ENCODE measurements at regions not wholly inside any gene's neighbourhood (a gene's known extent, or its start where the extent isn't known, plus 50 kb on each side); places are given as distances from the start of the nearest gene placed in this dataset.

DNA sequence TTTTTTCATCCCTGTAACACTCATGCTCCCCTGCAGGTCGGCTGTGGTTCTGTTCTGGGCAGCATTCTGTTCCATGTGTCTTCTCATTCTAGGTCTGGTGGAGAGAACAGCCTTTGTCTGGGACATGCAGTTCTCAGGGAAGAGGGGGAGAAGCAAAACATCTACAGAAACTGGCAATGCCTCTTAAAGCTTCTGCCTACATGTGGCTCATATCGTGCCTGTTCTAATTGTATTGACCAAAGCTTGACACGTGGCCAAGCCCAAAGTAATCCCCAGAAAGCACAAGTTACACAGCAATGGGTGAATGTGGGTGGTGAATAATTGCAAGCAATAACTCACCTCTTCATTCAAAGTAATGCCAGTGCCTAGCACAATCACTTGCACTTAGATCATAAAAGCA is 218.2 kb upstream of the IL12B start:
- H3K9ac ChIP-seq (ENCODE audit: low read depth, low read length), result no peak overlapping the region
- no peaks in the 10 kb centered on the region for H3K36me3 ChIP-seq (ENCODE audit: insufficient read depth, low read depth, low read length)
- H3K4me1 ChIP-seq (ENCODE audit: insufficient read depth, low read length), result no peaks in the 10 kb centered on the region
- no peak overlapping the region for H3K27ac ChIP-seq (ENCODE audit: low read length)
- no peaks in the 10 kb centered on the region for H3K27me3 ChIP-seq (ENCODE audit: insufficient read depth, low read length)
- no peak overlapping the region for H3K4me3 ChIP-seq (ENCODE audit: low read length)
- H3K9me3 ChIP-seq (ENCODE audit: insufficient read depth, low read depth, low read length), result 0 out of 2 replicates have a peak, but pooled peaks cover 4% of the 10 kb centered on the region

DNA sequence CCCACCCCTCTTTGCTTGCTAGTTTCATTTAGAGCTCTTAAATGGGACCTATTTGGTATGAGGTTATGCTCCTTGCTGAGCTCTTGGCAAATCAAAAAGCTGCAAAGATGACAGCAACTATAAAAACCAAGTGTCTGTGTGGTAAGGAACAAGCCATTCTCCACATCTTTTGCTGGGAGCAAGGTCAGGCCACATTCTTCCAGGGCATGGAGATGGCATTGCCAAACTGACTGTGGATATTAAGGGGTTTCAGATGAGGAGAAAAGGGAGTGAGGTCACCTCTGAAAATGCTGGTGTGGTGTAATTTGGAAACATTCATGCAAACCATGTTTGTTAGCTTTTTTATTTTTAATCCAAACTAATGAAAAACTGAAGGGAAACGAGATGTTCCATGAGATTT is 218.8 kb upstream of the IL12B start:
- Histone ChIP-seq H3K4me1 (ENCODE audit: insufficient read depth, low read length) (no peaks in the 10 kb centered on the region), H3K36me3 (ENCODE audit: insufficient read depth, low read depth, low read length) (no peaks in the 10 kb centered on the region), H3K4me3 (ENCODE audit: low read length) (no peak overlapping the region), H3K9ac (ENCODE audit: low read depth, low read length) (no peak overlapping the region), H3K27me3 (ENCODE audit: insufficient read depth, low read length) (no peaks in the 10 kb centered on the region), H3K9me3 (ENCODE audit: insufficient read depth, low read depth, low read length) (0 out of 2 replicates have a peak, but pooled peaks cover 4% of the 10 kb centered on the region), H3K27ac (ENCODE audit: low read length) (no peak overlapping the region)

GRCh38 chr5:159550951-159551350 is 220.7 kb upstream of the IL12B start:
- H3K27me3 ChIP-seq (ENCODE audit: insufficient read depth, low read length), result no peaks in the 10 kb centered on the region
- H3K36me3 ChIP-seq (ENCODE audit: insufficient read depth, low read depth, low read length), result no peaks in the 10 kb centered on the region
- H3K27ac ChIP-seq (ENCODE audit: low read length), result no peak overlapping the region

DNA sequence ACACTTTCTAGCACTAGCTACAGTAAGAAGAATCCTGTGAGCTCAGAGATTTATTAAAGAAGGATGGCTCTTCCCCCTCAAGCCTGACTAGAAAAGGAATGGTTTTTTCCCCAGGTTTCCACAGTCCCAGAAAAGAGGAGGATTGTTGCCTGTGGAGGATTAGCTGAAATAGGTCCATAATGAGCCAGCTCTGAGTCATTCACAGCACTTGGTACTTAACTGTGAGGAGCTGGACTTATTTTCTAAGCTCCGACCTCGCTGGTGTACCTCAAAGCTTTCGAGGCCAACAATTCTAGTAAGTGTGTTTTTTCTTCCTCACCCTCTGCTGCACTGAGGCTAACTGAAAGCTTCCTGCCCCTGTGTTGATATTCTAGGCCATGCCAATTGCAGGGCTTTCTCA is 222.5 kb upstream of the IL12B start:
- no peak overlapping the region for H3K27ac ChIP-seq (ENCODE audit: low read length)
- H3K36me3 ChIP-seq (ENCODE audit: insufficient read depth, low read depth, low read length), result no peaks in the 10 kb centered on the region
- no peaks in the 10 kb centered on the region for H3K4me1 ChIP-seq (ENCODE audit: insufficient read depth, low read length)
- no peak overlapping the region for H3K4me3 ChIP-seq (ENCODE audit: low read length)
- no peak overlapping the region for H3K9ac ChIP-seq (ENCODE audit: low read depth, low read length)
- no peaks in the 10 kb centered on the region for H3K27me3 ChIP-seq (ENCODE audit: insufficient read depth, low read length)
- H3K9me3 ChIP-seq (ENCODE audit: insufficient read depth, low read depth, low read length), result no peaks in the 10 kb centered on the region

More at GRCh38 chr5:159550951-159551350, 220.7 kb upstream of the IL12B start:
- no peak overlapping the region for H3K9ac ChIP-seq (ENCODE audit: low read depth, low read length)
- no peaks in the 10 kb centered on the region for H3K4me1 ChIP-seq (ENCODE audit: insufficient read depth, low read length)
- 0 out of 2 replicates have a peak, but pooled peaks cover 4% of the 10 kb centered on the region for H3K9me3 ChIP-seq (ENCODE audit: insufficient read depth, low read depth, low read length)
- no peak overlapping the region for H3K4me3 ChIP-seq (ENCODE audit: low read length)

GRCh38 chr5:159553792-159554191 is 223.5 kb upstream of the IL12B start:
- H3K4me1 ChIP-seq (ENCODE audit: insufficient read depth, low read length), result no peaks in the 10 kb centered on the region
- H3K27ac ChIP-seq (ENCODE audit: low read length), result no peak overlapping the region
- no peaks in the 10 kb centered on the region for H3K36me3 ChIP-seq (ENCODE audit: insufficient read depth, low read depth, low read length)
- no peak overlapping the region for H3K4me3 ChIP-seq (ENCODE audit: low read length)
- H3K27me3 ChIP-seq (ENCODE audit: insufficient read depth, low read length), result no peaks in the 10 kb centered on the region
- H3K9me3 ChIP-seq (ENCODE audit: insufficient read depth, low read depth, low read length), result no peaks in the 10 kb centered on the region
- no peak overlapping the region for H3K9ac ChIP-seq (ENCODE audit: low read depth, low read length)

DNA sequence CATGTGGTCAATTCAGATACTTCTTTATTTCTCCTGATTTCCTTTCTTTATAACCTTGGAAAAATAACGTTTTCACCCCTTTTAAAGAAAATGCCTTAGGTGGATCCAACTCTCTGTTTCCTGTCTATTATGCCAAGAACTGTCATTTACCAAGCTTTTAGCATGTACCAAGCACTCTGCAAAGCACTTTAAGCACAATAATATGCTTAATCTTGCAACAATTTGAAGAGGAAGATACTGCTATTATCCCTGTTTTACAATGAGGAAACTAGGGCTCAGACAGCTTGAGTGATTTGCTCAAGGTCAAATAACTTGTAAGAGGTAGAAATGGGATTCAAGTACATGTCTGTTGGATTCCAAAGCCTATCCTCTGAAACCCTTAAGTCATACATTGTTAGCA is 224.8 kb upstream of the IL12B start:
- Histone ChIP-seq H3K4me1 (ENCODE audit: insufficient read depth, low read length) (no peaks in the 10 kb centered on the region), H3K4me3 (ENCODE audit: low read length) (no peak overlapping the region), H3K9ac (ENCODE audit: low read depth, low read length) (no peak overlapping the region), H3K36me3 (ENCODE audit: insufficient read depth, low read depth, low read length) (no peaks in the 10 kb centered on the region), H3K9me3 (ENCODE audit: insufficient read depth, low read depth, low read length) (no peaks in the 10 kb centered on the region), H3K27me3 (ENCODE audit: insufficient read depth, low read length) (no peaks in the 10 kb centered on the region), H3K27ac (ENCODE audit: low read length) (no peak overlapping the region)

GRCh38 chr5:159559337-159559736 is 229.1 kb upstream of the IL12B start:
- Histone ChIP-seq H3K4me1 (ENCODE audit: insufficient read depth, low read length) (no peaks in the 10 kb centered on the region), H3K27ac (ENCODE audit: low read length) (no peak overlapping the region), H3K9ac (ENCODE audit: low read depth, low read length) (no peak overlapping the region), H3K27me3 (ENCODE audit: insufficient read depth, low read length) (no peaks in the 10 kb centered on the region), H3K36me3 (ENCODE audit: insufficient read depth, low read depth, low read length) (no peaks in the 10 kb centered on the region), H3K4me3 (ENCODE audit: low read length) (no peak overlapping the region), H3K9me3 (ENCODE audit: insufficient read depth, low read depth, low read length) (no peaks in the 10 kb centered on the region)

DNA sequence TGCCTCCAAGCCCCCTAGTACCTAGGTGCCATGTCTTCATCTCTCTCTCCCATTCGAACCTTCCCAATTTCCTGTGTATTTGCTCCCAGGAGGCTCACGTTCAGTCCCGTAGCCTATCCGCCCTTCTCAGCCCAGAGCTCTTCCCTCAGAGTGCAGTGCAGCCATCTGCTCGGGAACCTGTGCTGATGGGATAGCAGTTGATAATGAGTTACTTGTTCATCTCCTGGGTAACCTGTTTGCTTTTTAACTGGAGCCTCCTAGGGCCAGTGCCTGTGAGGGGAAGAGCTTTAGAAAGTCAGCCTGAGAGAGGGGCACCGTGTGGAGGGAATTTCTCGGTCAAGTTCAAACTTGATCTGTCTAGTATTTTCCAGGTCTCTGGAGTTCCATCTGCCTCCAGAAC is 229.8 kb upstream of the IL12B start:
- no peaks in the 10 kb centered on the region for H3K4me1 ChIP-seq (ENCODE audit: insufficient read depth, low read length)
- no peaks in the 10 kb centered on the region for H3K9me3 ChIP-seq (ENCODE audit: insufficient read depth, low read depth, low read length)
- no peaks in the 10 kb centered on the region for H3K36me3 ChIP-seq (ENCODE audit: insufficient read depth, low read depth, low read length)
- H3K27me3 ChIP-seq (ENCODE audit: insufficient read depth, low read length), result no peaks in the 10 kb centered on the region
- no peak overlapping the region for H3K9ac ChIP-seq (ENCODE audit: low read depth, low read length)
- no peak overlapping the region for H3K4me3 ChIP-seq (ENCODE audit: low read length)
- H3K27ac ChIP-seq (ENCODE audit: low read length), result no peak overlapping the region

DNA sequence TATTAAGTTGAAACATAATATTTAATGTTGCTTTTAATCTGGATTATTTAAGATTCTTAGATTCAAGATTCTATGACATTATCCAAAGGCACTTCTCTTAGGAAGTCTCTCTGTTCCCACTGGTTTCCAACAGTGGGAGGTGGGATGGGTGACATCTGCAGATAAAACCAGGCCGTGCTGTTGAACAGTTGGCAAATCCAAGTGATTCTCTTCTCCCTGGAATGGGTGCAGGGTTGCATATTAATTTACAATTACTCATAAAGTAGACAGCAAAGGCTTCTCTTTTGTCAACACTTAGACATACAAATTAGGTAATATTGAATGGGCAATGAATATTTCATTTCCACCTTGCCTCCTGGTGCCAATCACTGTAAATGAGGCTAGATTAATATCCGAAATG is 233.7 kb upstream of the IL12B start:
- no peak overlapping the region for H3K9ac ChIP-seq (ENCODE audit: low read depth, low read length)
- no peaks in the 10 kb centered on the region for H3K9me3 ChIP-seq (ENCODE audit: insufficient read depth, low read depth, low read length)
- H3K4me1 ChIP-seq (ENCODE audit: insufficient read depth, low read length), result no peaks in the 10 kb centered on the region
- no peaks in the 10 kb centered on the region for H3K36me3 ChIP-seq (ENCODE audit: insufficient read depth, low read depth, low read length)
- no peaks in the 10 kb centered on the region for H3K27me3 ChIP-seq (ENCODE audit: insufficient read depth, low read length)
- H3K27ac ChIP-seq (ENCODE audit: low read length), result no peak overlapping the region
- no peak overlapping the region for H3K4me3 ChIP-seq (ENCODE audit: low read length)

- no peaks in the 10 kb centered on the region for H3K27me3 ChIP-seq (ENCODE audit: insufficient read depth, low read length)
- no peak overlapping the region for H3K27ac ChIP-seq (ENCODE audit: low read length)
- no peaks in the 10 kb centered on the region for H3K36me3 ChIP-seq (ENCODE audit: insufficient read depth, low read depth, low read length)
- no peaks in the 10 kb centered on the region for H3K9me3 ChIP-seq (ENCODE audit: insufficient read depth, low read depth, low read length)
- no peak overlapping the region for H3K4me3 ChIP-seq (ENCODE audit: low read length)
- H3K4me1 ChIP-seq (ENCODE audit: insufficient read depth, low read length), result no peaks in the 10 kb centered on the region
- H3K9ac ChIP-seq (ENCODE audit: low read depth, low read length), result no peak overlapping the region
These were observed 236.5 kb upstream of the IL12B start for GRCh38 chr5:159566832-159567231.

- H3K36me3 ChIP-seq (ENCODE audit: insufficient read depth, low read depth, low read length), result no peaks in the 10 kb centered on the region
- H3K9ac ChIP-seq (ENCODE audit: low read depth, low read length), result no peak overlapping the region
- no peak overlapping the region for H3K27ac ChIP-seq (ENCODE audit: low read length)
- no peak overlapping the region for H3K4me3 ChIP-seq (ENCODE audit: low read length)
- H3K27me3 ChIP-seq (ENCODE audit: insufficient read depth, low read length), result no peaks in the 10 kb centered on the region
- H3K4me1 ChIP-seq (ENCODE audit: insufficient read depth, low read length), result no peaks in the 10 kb centered on the region
- H3K9me3 ChIP-seq (ENCODE audit: insufficient read depth, low read depth, low read length), result no peaks in the 10 kb centered on the region
These were observed 237.2 kb upstream of the IL12B start for GRCh38 chr5:159567461-159567860.

GRCh38 chr5:159571501-159572244 is 241.4 kb upstream of the IL12B start:
- no peak overlapping the region for H3K4me3 ChIP-seq (ENCODE audit: low read length)

More at GRCh38 chr5:159571501-159572244, 241.4 kb upstream of the IL12B start:
- Histone ChIP-seq H3K27ac (ENCODE audit: low read length) (no peak overlapping the region), H3K27me3 (ENCODE audit: insufficient read depth, low read length) (no peaks in the 10 kb centered on the region), H3K9ac (ENCODE audit: low read depth, low read length) (no peak overlapping the region), H3K9me3 (ENCODE audit: insufficient read depth, low read depth, low read length) (no peaks in the 10 kb centered on the region), H3K36me3 (ENCODE audit: insufficient read depth, low read depth, low read length) (no peaks in the 10 kb centered on the region), H3K4me1 (ENCODE audit: insufficient read depth, low read length) (no peaks in the 10 kb centered on the region)
